ENCODE measurements at regions not wholly inside any gene's neighbourhood (a gene's known extent, or its start where the extent isn't known, plus 50 kb on each side); places are given as distances from the start of the nearest gene placed in this dataset.

DNA sequence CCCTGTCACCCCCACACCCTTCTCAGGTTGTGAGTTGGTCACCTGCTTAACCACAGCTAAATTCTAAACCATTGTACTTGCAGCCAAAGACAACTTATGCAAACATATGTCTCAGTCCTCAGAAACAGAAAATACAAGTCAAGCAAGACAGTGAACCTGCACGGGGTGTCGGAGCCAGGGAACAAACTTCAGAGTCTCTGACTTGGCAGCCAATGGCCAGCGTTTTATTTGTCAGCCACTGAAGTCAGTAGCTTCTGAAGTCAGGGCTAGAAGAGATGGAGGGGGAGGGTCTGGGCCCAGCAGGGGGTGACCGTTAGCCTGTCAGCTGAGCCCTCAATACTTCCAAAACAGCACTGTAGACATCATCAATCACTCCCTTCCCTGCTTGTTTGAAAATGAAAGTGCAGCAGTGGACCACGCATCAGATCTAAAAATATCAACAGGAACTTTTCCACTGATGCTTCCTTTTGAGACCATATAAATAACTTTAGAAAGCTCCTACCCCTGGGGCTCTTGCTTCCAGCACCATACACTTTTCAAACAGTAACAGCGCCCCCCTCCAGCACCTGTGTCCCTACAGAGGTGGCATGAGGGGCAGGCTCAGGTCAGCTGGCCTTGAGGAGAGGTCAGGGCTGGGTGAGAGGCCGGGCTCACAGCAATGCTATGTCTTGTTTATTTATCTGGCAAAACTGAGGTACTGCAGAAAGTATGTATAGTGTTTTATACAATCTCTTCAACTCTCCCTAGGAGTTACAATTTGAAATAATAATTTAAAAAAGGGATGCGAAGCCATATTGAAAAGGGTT lies 142.5 kb downstream of the ACER2 start:
- no peaks in the 10 kb centered on the region for H4K20me1 ChIP-seq (ENCODE audit: low read depth, low read length)
- H3K27me3 ChIP-seq (ENCODE audit: low read length), result no peaks in the 10 kb centered on the region
- no peaks in the 10 kb centered on the region for H3K79me2 ChIP-seq (ENCODE audit: insufficient read depth, low read length)
- no peaks in the 10 kb centered on the region for H3K9me3 ChIP-seq (ENCODE audit: insufficient read depth, low read length)
- no peak overlapping the region for H3K4me2 ChIP-seq (ENCODE audit: low read depth, low read length, poor library complexity, severe bottlenecking)
- H3F3A ChIP-seq (ENCODE audit: insufficient read depth), result no peaks in the 10 kb centered on the region
- no peak overlapping the region for H3K9ac ChIP-seq (ENCODE audit: low read length)
- H2AFZ ChIP-seq (ENCODE audit: low read depth, low read length, severe bottlenecking), result no peak overlapping the region
- no peak overlapping the region for H3K4me3 ChIP-seq (ENCODE audit: insufficient read depth, low read length, poor library complexity, severe bottlenecking)
- TF ChIP-seq, protein P1, sequence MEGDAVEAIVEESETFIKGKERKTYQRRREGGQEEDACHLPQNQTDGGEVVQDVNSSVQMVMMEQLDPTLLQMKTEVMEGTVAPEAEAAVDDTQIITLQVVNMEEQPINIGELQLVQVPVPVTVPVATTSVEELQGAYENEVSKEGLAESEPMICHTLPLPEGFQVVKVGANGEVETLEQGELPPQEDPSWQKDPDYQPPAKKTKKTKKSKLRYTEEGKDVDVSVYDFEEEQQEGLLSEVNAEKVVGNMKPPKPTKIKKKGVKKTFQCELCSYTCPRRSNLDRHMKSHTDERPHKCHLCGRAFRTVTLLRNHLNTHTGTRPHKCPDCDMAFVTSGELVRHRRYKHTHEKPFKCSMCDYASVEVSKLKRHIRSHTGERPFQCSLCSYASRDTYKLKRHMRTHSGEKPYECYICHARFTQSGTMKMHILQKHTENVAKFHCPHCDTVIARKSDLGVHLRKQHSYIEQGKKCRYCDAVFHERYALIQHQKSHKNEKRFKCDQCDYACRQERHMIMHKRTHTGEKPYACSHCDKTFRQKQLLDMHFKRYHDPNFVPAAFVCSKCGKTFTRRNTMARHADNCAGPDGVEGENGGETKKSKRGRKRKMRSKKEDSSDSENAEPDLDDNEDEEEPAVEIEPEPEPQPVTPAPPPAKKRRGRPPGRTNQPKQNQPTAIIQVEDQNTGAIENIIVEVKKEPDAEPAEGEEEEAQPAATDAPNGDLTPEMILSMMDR (IDR thresholded peaks at IDR 0.05; ENCODE audit: insufficient read depth, low read length, poor library complexity, severe bottlenecking), result no peak
- TF ChIP-seq EZH2phosphoT487 (conservative IDR thresholded peaks at IDR 0.05; ENCODE audit: low read length), result no peak
- no peaks in the 10 kb centered on the region for H3K36me3 ChIP-seq (ENCODE audit: low read length)
- H3K9me2 ChIP-seq (replicated peaks; ENCODE audit: insufficient read depth, low read length), result no peaks in the 10 kb centered on the region
- H3K27ac ChIP-seq (ENCODE audit: low read depth, low read length), result no peak overlapping the region

DNA sequence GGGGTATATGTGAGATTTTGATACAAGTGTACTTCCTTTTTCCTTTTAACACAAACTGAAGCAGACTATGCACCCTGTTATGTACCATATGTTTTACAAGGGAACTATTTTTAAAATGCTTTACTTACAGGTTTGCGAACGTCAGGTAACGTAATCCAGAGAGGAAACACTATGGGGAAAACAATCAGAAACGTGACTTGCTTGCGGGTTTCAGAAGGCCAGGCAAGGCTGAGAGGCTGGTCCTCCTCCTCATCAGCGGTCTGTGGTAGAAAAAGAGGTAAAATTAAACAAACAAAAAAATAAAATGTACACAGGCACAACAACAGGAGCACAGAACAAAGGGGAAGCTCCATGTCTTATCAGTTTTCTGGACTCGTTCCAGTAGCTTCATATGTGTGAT lies 141.2 kb downstream of the ACER2 start:
- no peaks in the 10 kb centered on the region for H3K9me2 ChIP-seq (replicated peaks; ENCODE audit: insufficient read depth, low read length)
- no peaks in the 10 kb centered on the region for H3K36me3 ChIP-seq (ENCODE audit: low read length)
- no peak overlapping the region for H3K4me2 ChIP-seq (ENCODE audit: low read depth, low read length, poor library complexity, severe bottlenecking)
- TF ChIP-seq EZH2phosphoT487 (conservative IDR thresholded peaks at IDR 0.05; ENCODE audit: low read length), result no peak
- TF ChIP-seq, protein P1 (IDR thresholded peaks at IDR 0.05; ENCODE audit: insufficient read depth, low read length, poor library complexity, severe bottlenecking), result no peak
- H3K4me3 ChIP-seq (ENCODE audit: insufficient read depth, low read length, poor library complexity, severe bottlenecking), result no peak overlapping the region
- no peak overlapping the region for H3K9ac ChIP-seq (ENCODE audit: low read length)
- no peak overlapping the region for H3K27ac ChIP-seq (ENCODE audit: low read depth, low read length)
- no peaks in the 10 kb centered on the region for H3K79me2 ChIP-seq (ENCODE audit: insufficient read depth, low read length)
- H3K27me3 ChIP-seq (ENCODE audit: low read length), result no peaks in the 10 kb centered on the region
- no peaks in the 10 kb centered on the region for H4K20me1 ChIP-seq (ENCODE audit: low read depth, low read length)
- no peak overlapping the region for H2AFZ ChIP-seq (ENCODE audit: low read depth, low read length, severe bottlenecking)
- H3K9me3 ChIP-seq (ENCODE audit: insufficient read depth, low read length), result no peaks in the 10 kb centered on the region
- no peaks in the 10 kb centered on the region for H3F3A ChIP-seq (ENCODE audit: insufficient read depth)

DNA sequence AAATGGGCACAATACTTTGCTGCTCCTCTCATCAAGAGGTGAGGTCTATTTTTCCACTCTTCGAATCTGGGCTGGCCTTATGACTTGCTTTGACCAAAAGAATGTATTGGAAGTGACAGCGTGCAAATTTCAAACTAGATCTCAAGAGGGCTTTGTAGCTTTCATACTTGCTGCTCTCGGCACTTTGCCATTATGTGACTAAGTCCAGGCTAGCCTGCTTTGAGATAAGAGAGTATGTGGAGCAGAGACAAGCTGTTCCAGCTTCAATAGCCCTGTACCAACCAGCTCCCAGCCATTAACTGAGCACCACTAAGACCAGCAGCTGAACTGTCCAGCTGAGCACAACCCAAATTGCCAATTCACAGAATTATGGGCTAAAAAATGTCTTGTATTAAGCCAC lies 124.6 kb downstream of the ACER2 start:
- no peak overlapping the region for H3K4me3 ChIP-seq (ENCODE audit: insufficient read depth, low read length, poor library complexity, severe bottlenecking)
- no peaks in the 10 kb centered on the region for H4K20me1 ChIP-seq (ENCODE audit: low read depth, low read length)
- no peaks in the 10 kb centered on the region for H3K9me3 ChIP-seq (ENCODE audit: insufficient read depth, low read length)
- H3K79me2 ChIP-seq (ENCODE audit: insufficient read depth, low read length), result no peaks in the 10 kb centered on the region
- no peak overlapping the region for H3K9ac ChIP-seq (ENCODE audit: low read length)
- no peaks in the 10 kb centered on the region for H3K36me3 ChIP-seq (ENCODE audit: low read length)
- no peaks in the 10 kb centered on the region for H3F3A ChIP-seq (ENCODE audit: insufficient read depth)
- no peaks in the 10 kb centered on the region for H3K9me2 ChIP-seq (replicated peaks; ENCODE audit: insufficient read depth, low read length)
- no peak overlapping the region for H2AFZ ChIP-seq (ENCODE audit: low read depth, low read length, severe bottlenecking)
- H3K27me3 ChIP-seq (ENCODE audit: low read length), result no peaks in the 10 kb centered on the region
- H3K27ac ChIP-seq (ENCODE audit: low read depth, low read length), result no peak overlapping the region
- no peak for TF ChIP-seq EZH2phosphoT487 (conservative IDR thresholded peaks at IDR 0.05; ENCODE audit: low read length)
- TF ChIP-seq, protein P1 (IDR thresholded peaks at IDR 0.05; ENCODE audit: insufficient read depth, low read length, poor library complexity, severe bottlenecking), result no peak
- H3K4me2 ChIP-seq (ENCODE audit: low read depth, low read length, poor library complexity, severe bottlenecking), result no peak overlapping the region

All from SU-DHL-6 (cell line).